Sigmoid colon (tissue), 6 donors: ENCODE measurements at regions not wholly inside any gene's neighbourhood (a gene's known extent, or its start where the extent isn't known, plus 50 kb on each side); places are given as distances from the start of the nearest gene placed in this dataset.
A peak's percentile ranks its signal among the peaks of the same experiment; 100 is the strongest.

Experiments
- DNase-seq: peaks from one replicate; pipeline ENCODE4 v3.0.0-alpha.2; 2019
- H3K27ac ChIP-seq, 4 donors: fragments of 200-600 bp; sonication (generic); one replicate each; pipeline ENCODE4 v1.5.1; 2016 to 2019; ENCODE audit warnings: mild to moderate bottlenecking in 1 of 4
- H3K27me3 ChIP-seq, 3 donors: fragments of 200-600 bp; sonication (generic); one replicate each; pipeline ENCODE4 v1.5.1; 2019; ENCODE audit warnings: mild to moderate bottlenecking in 1 of 3
- H3K36me3 ChIP-seq, 4 donors: fragments of 200-600 bp; sonication (generic); one replicate each; pipeline ENCODE4 v1.5.1; 2016 to 2019
- H3K4me1 ChIP-seq, 4 donors: fragments of 200-600 bp; sonication (generic); one replicate each; pipeline ENCODE4 v1.5.1; 2017 to 2019
- H3K4me3 ChIP-seq, 4 donors: fragments of 200-600 bp; sonication (generic); one replicate each; pipeline ENCODE4 v1.5.1; 2017 to 2019; ENCODE audit warnings: mild to moderate bottlenecking in 2 of 4, moderate library complexity in 1 of 4
- H3K9me3 ChIP-seq, 4 donors: fragments of 200-600 bp in 3 of 4; sonication (generic) in 3 of 4; one replicate each; pipeline versions ENCODE4 v1.5.1 to v1.6.1; 2013 to 2019
- CTCF ChIP-seq, 4 experiments: fragments of 450-650 bp in 3 of 4; fragments of 200-600 bp in 1 of 4; IDR thresholded peaks; one replicate each; pipeline ENCODE4 v1.5.1; 2016 to 2019; ENCODE audit warnings: antibody characterized with exemption in 4 of 4, mild to moderate bottlenecking in 3 of 4, moderate library complexity in 2 of 4
- EP300 ChIP-seq, 4 donors: sonication (generic); formaldehyde crosslinking; IDR thresholded peaks; one replicate each; pipeline ENCODE4 v1.6.1; 2017; ENCODE audit warnings: antibody characterized with exemption in 4 of 4
- POLR2A ChIP-seq, 2 donors: fragments of 450-650 bp; IDR thresholded peaks; one replicate each; pipeline ENCODE4 v1.6.1; 2016; ENCODE audit warnings: antibody characterized with exemption in 2 of 2, mild to moderate bottlenecking in 2 of 2, moderate library complexity in 2 of 2
- POLR2AphosphoS5 ChIP-seq, 4 donors: sonication (generic); formaldehyde crosslinking; IDR thresholded peaks; one replicate each; pipeline ENCODE4 v1.6.1; 2017; ENCODE audit warnings: antibody characterized with exemption in 4 of 4
- WGBS, 2 donors: extraction: QIAGEN DNeasy Blood & Tissue Kit; methylation state at CpG; one replicate each; pipeline ENCODE4 v1.1.7; 2013; 5-methylcytosine and 5-hydroxymethylcytosine counted together
- intact Hi-C: fragments of 100-400 bp; cut with DNase I; formaldehyde crosslinking; loops from one replicate; pipeline ENCODE4 v1.15.1; 2023
- donor health status: healthy with polysubstance abuse.
- donor health status: healthy.

DNA sequence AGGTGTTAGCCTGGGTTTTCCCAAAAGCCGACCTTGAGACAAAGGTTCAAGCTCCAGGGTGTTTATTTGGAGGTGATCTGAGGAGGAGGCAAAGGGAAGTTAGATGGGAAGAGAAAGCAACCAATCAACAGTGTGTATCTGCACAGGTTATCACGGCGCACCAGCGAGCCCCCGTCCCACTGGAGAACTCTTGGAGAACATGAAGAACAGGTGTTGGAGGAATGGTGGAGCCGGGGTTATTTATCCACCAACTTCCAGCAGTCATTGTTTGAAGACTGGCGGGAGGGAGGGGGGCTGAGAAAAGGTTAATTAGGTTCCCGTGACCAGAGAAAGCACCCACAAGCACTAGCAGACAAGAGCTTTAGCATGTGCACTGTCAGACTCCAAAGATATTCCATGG lies 282.5 kb upstream of the FOXK1 start:
- TF ChIP-seq EP300 (IDR thresholded peaks at IDR 0.05) (no peak), POLR2A (IDR thresholded peaks at IDR 0.05) (no peak), CTCF (IDR thresholded peaks at IDR 0.05) (no peak), POLR2AphosphoS5 (IDR thresholded peaks at IDR 0.05) (no peak)
- Histone ChIP-seq H3K36me3 (no peaks in the 10 kb centered on the region), H3K4me1 (no peaks in the 10 kb centered on the region), H3K4me3 (no peak overlapping the region), H3K27me3 (no peaks in the 10 kb centered on the region), H3K27ac (no peak overlapping the region), H3K9me3 (peaks cover 0 to 3% (median 0%) of the 10 kb centered on the region in 4 donors)
- intact Hi-C loops, result no loop called here
- DNase-seq, result no peak
- WGBS, 2 donors, result 85 to 88% methylated on average over 8 of the region's 8 CpGs

GRCh38 chr7:4406288-4407058 lies 275.6 kb upstream of the FOXK1 start:
- H3K36me3 ChIP-seq, result no peaks in the 10 kb centered on the region
- no peak overlapping the region for H3K27ac ChIP-seq
- no peak for DNase-seq
- intact Hi-C loops, result no loop called here
- no peak for TF ChIP-seq POLR2AphosphoS5 (IDR thresholded peaks at IDR 0.05)
- TF ChIP-seq POLR2A (IDR thresholded peaks at IDR 0.05), result no peak
- TF ChIP-seq EP300 (IDR thresholded peaks at IDR 0.05), result no peak
- no peak for TF ChIP-seq CTCF (IDR thresholded peaks at IDR 0.05)
- H3K27me3 ChIP-seq, result no peaks in the 10 kb centered on the region
- no peak overlapping the region for H3K4me3 ChIP-seq
- H3K9me3 ChIP-seq, result peaks cover 0 to 3% (median 0%) of the 10 kb centered on the region in 4 donors
- H3K4me1 ChIP-seq, result no peaks in the 10 kb centered on the region
- 63 to 79% methylated on average over 7 of the region's 7 CpGs for WGBS, 2 donors

DNA sequence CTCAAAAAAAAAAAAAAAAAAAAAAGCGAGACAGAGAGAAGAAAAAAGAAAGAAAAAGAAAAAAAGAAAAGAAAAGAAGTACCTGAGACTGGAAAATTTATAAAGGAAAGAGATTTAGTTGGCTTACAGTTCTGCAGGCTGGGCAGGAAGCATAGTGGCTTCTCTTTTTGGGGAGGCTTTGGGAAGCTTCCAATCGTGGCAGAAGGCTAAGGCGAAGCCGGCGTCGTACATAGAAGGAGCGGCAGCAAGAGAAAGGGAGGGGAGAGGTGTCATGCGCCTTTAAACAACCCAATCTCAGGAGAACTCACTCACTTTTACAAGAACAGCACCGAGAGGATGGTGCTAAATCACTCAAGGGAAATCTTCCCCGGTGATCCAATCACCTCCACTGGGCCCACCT lies 272.1 kb upstream of the FOXK1 start:
- no peak overlapping the region for H3K27ac ChIP-seq
- H3K27me3 ChIP-seq, result no peaks in the 10 kb centered on the region
- H3K4me1 ChIP-seq, result no peaks in the 10 kb centered on the region
- WGBS, 2 donors, result 81 to 89% methylated on average over 10 of the region's 10 CpGs
- peaks cover 0 to 3% (median 2%) of the 10 kb centered on the region in 4 donors for H3K9me3 ChIP-seq
- TF ChIP-seq CTCF (IDR thresholded peaks at IDR 0.05) (no peak), POLR2AphosphoS5 (IDR thresholded peaks at IDR 0.05) (no peak), POLR2A (IDR thresholded peaks at IDR 0.05) (no peak), EP300 (IDR thresholded peaks at IDR 0.05) (no peak)
- H3K4me3 ChIP-seq, result no peak overlapping the region
- intact Hi-C loops, result no loop called here
- DNase-seq, result no peak
- no peaks in the 10 kb centered on the region for H3K36me3 ChIP-seq

DNA sequence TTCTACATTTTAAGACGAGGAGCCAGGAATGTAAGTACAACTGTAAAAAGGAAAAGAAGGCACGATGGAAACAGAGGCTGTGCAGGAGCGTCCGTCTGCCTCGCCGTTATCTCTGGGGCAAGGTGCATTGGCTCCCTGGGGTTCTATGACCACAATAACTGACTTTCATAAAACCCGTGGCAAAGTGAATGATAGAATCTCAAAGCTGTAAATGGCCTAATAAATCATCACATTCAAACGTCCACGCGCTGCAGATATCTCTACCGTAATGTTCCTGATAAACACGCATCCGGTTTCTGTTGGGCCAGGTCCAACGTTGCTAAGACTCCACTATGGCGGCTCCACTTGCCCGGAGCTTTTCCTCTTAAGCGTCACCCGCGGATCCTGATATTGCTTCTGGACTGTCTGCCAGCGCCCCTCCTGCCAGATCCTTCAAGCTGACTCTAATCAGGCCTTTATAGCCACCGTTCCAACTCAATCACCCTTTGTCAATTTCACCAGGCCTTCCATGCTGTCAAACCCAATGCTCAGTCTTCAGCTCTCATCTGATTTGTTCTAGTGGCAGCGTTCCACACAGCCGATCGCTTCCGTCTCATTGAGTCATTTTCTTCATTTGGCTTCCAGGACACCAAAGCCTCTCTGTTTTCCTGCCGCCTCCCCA lies 265.6 kb upstream of the FOXK1 start:
- intact Hi-C loops, result no loop called here
- no peak for TF ChIP-seq CTCF (IDR thresholded peaks at IDR 0.05)
- no peak for TF ChIP-seq POLR2A (IDR thresholded peaks at IDR 0.05)
- no peak for TF ChIP-seq EP300 (IDR thresholded peaks at IDR 0.05)
- no peak for TF ChIP-seq POLR2AphosphoS5 (IDR thresholded peaks at IDR 0.05)
- H3K27me3 ChIP-seq, result no peaks in the 10 kb centered on the region
- no peaks in the 10 kb centered on the region for H3K36me3 ChIP-seq
- H3K4me3 ChIP-seq, result peak overlapping the region in 3 of 4 donors; percentile 23 to 41 (median 36)
- DNase-seq, result no peak
- WGBS, 2 donors, result 24 to 51% methylated on average over 26 of the region's 26 CpGs
- H3K9me3 ChIP-seq, result peaks cover 0 to 3% (median 0%) of the 10 kb centered on the region in 4 donors
- H3K4me1 ChIP-seq, result peaks cover 0 to 4% (median 0%) of the 10 kb centered on the region in 4 donors
- no peak overlapping the region for H3K27ac ChIP-seq
